Kidney (tissue), 13 donors: ENCODE measurements at regions not wholly inside any gene's neighbourhood (a gene's known extent, or its start where the extent isn't known, plus 50 kb on each side); places are given as distances from the start of the nearest gene placed in this dataset.

Source experiments
- DNase-seq, 5 donors: peaks; one replicate each; pipeline ENCODE4 v3.0.0-alpha.2; 2013 to 2020
- FAIRE-seq: peaks from 2 replicates; lab custom pipeline; 2012; peaks lifted over from hg19 to GRCh38; lab: Jason Lieb, UNC
- H3K27ac ChIP-seq, 2 donors: one replicate each; pipeline ENCODE4 v1.7.0; 2013; ENCODE audit warnings: low read depth in 2 of 2, low read length in 2 of 2, inconsistent platforms in 1 of 2
- H3K27me3 ChIP-seq: one replicate; pipeline ENCODE4 v1.7.1; 2013; ENCODE audit warnings: low read length, inconsistent platforms; ENCODE audit not compliant: control insufficient read depth, insufficient read depth
- H3K36me3 ChIP-seq, 3 donors: one replicate each; pipeline versions ENCODE4 v1.7.0 to v1.7.1; 2013; ENCODE audit warnings: low read length in 3 of 3, control low read depth in 1 of 3, inconsistent platforms in 1 of 3; ENCODE audit not compliant: insufficient read depth in 3 of 3, control insufficient read depth in 2 of 3
- H3K4me1 ChIP-seq, 3 donors: one replicate each; pipeline versions ENCODE4 v1.7.0 to v1.7.1; 2013; ENCODE audit warnings: low read length in 3 of 3, inconsistent platforms in 1 of 3, low read depth in 1 of 3; ENCODE audit not compliant: control insufficient read depth in 2 of 3, insufficient read depth in 2 of 3
- H3K4me3 ChIP-seq, 3 donors: one replicate each; pipeline versions ENCODE4 v1.7.0 to v1.8.1; 2013; ENCODE audit warnings: low read length in 3 of 3, control low read depth in 1 of 3, inconsistent platforms in 1 of 3
- H3K9ac ChIP-seq, 3 donors: one replicate each; pipeline versions ENCODE4 v1.7.0 to v1.7.1; 2013; ENCODE audit warnings: low read length in 3 of 3, control low read depth in 1 of 3, inconsistent platforms in 1 of 3
- H3K9me3 ChIP-seq, 3 donors: one replicate each; pipeline versions ENCODE4 v1.7.0 to v1.7.1; 2013; ENCODE audit warnings: low read length in 3 of 3, control low read depth in 1 of 3, inconsistent platforms in 1 of 3; ENCODE audit not compliant: control insufficient read depth in 2 of 3, insufficient read depth in 1 of 3
- intact Hi-C: fragments of 100-400 bp; cut with DNase I; formaldehyde crosslinking; loops from one replicate; pipeline ENCODE4 v1.11.1; 2022
- TF ChIP-seq, protein P1 (sequence below): IDR thresholded peaks from 3 replicates; pipeline ENCODE4 v1.5.1; 2012; ENCODE audit warnings: mild to moderate bottlenecking, moderate library complexity, borderline replicate concordance; ENCODE audit not compliant: insufficient read depth; ENCODE audit errors: extremely low read depth
- donor health status: control.
- donor health status: control.
- donor health status: control.
- donor health status: control.
- donor health status: control.
- donor health status: DM: yes; HTN: yes; CAD: no.
- donor health status: Normal renal cell carcinoma (clear cell type).

DNA sequence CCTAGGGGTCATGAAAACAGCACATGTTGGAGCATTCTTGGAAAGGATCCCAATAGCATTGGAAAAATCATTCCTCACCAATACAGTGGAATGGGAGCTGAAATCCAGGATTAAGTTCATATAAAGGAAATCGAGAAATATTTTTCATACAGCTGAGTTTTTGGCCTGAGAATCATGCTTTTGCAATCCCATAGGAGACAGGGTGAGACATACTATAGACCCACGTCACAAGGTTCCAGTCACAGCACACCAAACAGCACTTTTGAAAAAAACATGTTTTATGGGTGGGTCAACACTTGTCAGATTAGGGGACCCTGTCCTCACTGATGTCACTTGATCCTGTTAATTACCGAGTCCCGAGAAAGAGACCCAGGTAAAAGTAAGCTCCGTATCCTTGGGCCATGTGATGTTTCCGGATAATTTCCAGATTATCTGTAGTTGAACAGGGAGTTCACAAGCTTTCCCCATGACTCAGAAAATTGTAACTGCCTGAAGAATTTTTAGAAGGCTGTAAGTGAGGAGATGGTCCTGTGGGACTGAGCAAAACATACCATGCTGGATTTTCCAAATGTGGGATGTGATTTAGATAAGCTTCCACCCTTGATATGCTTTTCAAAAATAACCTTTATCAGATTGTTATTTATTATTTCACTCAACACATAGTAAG is 80.9 kb upstream of the TLR3 start:
- H3K4me3 ChIP-seq = no peak overlapping the region
- FAIRE-seq (no peak), DNase-seq (no peak)
- H3K27ac ChIP-seq = no peak overlapping the region
- H3K9me3 ChIP-seq = peaks cover 0 to 10% (median 0%) of the 10 kb centered on the region in 3 donors
- TF ChIP-seq, protein P1, sequence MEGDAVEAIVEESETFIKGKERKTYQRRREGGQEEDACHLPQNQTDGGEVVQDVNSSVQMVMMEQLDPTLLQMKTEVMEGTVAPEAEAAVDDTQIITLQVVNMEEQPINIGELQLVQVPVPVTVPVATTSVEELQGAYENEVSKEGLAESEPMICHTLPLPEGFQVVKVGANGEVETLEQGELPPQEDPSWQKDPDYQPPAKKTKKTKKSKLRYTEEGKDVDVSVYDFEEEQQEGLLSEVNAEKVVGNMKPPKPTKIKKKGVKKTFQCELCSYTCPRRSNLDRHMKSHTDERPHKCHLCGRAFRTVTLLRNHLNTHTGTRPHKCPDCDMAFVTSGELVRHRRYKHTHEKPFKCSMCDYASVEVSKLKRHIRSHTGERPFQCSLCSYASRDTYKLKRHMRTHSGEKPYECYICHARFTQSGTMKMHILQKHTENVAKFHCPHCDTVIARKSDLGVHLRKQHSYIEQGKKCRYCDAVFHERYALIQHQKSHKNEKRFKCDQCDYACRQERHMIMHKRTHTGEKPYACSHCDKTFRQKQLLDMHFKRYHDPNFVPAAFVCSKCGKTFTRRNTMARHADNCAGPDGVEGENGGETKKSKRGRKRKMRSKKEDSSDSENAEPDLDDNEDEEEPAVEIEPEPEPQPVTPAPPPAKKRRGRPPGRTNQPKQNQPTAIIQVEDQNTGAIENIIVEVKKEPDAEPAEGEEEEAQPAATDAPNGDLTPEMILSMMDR = no peak
- intact Hi-C loops = no loop called here
- no peaks in the 10 kb centered on the region for H3K27me3 ChIP-seq
- H3K36me3 ChIP-seq = no peaks in the 10 kb centered on the region
- no peaks in the 10 kb centered on the region for H3K4me1 ChIP-seq
- H3K9ac ChIP-seq = no peak overlapping the region

DNA sequence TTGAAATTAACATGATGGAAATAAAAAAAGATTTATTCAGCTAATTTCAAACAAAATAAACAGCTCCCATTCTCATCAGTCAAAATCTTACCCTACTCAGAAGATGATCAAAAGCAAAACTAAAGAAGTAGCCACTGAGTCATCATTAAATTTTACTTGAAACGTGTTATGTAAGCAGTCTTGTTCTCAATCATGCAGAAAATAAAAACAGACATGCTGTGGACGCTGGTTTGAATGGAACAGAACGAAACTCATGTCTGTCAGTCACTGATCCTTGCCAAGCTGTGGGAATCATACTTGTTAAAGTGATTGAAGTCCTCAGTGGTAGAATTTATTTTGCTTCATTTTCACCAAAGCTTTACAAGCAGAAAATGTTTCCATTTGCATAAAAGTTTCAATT is 77.2 kb upstream of the TLR3 start:
- Histone ChIP-seq H3K4me3 (no peak overlapping the region), H3K36me3 (no peaks in the 10 kb centered on the region), H3K27ac (no peak overlapping the region), H3K9ac (no peak overlapping the region), H3K4me1 (no peaks in the 10 kb centered on the region), H3K9me3 (no peaks in the 10 kb centered on the region), H3K27me3 (no peaks in the 10 kb centered on the region)
- no peak for FAIRE-seq
- DNase-seq = no peak
- TF ChIP-seq, protein P1 = no peak
- intact Hi-C loops = no loop called here

DNA sequence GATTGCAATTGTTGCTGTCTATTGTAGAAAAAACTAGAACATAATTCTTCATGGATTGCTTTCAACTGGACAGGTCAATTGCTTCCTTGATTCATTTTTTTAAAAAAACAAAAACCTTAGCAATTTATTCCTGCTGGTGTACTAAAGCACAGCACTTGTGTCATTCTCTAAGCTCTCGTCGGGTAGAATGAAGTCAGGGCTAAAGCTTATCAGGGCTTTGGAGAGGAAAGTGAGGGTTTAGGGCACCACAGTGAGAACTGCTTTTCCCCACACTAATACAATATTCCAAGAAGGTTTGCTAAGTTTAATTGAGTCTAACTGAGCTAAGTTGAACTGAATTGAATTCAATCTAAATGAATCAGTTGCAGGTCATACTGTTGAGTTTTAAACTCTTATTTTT is 76.4 kb upstream of the TLR3 start:
- no peaks in the 10 kb centered on the region for H3K27me3 ChIP-seq
- no peaks in the 10 kb centered on the region for H3K4me1 ChIP-seq
- no peak for FAIRE-seq
- no peak for DNase-seq
- H3K9ac ChIP-seq = no peak overlapping the region
- H3K36me3 ChIP-seq = no peaks in the 10 kb centered on the region
- no peak overlapping the region for H3K27ac ChIP-seq
- no peaks in the 10 kb centered on the region for H3K9me3 ChIP-seq
- intact Hi-C loops = no loop called here
- TF ChIP-seq, protein P1 = no peak
- H3K4me3 ChIP-seq = no peak overlapping the region
